C1 segment of cervical spinal cord (tissue), 14 donors: ENCODE measurements at regions not wholly inside any gene's neighbourhood (a gene's known extent, or its start where the extent isn't known, plus 50 kb on each side); places are given as distances from the start of the nearest gene placed in this dataset.

Source experiments
- DNase-seq, 14 donors: peaks; one replicate each; lab custom pipeline; 2025; lab: John Stamatoyannopoulos, UW

DNA sequence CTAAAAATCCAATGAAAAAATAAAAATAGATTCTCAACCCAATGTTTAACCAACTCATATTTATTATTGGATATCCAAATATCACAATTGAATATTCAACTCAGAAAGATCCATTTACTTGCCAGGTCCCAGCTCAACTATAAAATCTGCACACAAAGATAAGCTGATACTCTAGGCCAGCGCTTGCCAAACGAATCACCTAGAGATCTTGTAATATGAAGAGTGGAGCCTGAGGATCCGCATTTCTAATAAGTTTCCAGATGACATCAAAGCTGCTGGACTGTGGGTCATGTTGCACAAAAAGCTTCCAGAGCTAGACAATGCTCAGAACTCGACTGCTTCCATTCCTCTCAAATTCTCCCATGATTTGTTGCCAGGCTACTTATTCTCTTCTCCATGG, 51.7 kb upstream of the HSF2 start:
- DNase-seq = no peak
